ENCODE measurements at regions not wholly inside any gene's neighbourhood (a gene's known extent, or its start where the extent isn't known, plus 50 kb on each side); places are given as distances from the start of the nearest gene placed in this dataset.
"Not testable (repeated sequence)": the region's sequence is repeated elsewhere in the genome, so short reads cannot be mapped to it uniquely, and the experiment has no call there.

DNA sequence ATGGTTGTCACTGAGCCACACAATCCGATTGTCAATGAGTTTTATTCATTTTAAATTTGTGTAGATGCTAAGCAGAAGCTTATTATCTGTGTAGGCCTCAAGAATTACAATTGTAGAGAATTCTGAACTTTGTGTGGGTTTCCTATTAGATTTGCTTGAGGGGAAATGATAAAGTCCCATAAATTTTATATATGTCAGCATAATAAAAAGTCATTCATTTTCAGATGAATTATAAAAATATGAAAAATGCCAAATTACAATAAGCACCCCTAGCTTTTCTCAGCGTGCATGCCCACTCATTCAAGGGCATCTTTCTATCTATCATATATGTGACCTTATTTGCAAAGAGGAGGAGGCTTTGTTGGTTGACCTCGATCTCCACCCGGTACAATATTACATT lies 1041.1 kb upstream of the FOXG1 start:
- DNase-seq (no peak), ATAC-seq (no peak)
- intact Hi-C loops (cut with DNase I, micrococcal nuclease) = no loop called here

DNA sequence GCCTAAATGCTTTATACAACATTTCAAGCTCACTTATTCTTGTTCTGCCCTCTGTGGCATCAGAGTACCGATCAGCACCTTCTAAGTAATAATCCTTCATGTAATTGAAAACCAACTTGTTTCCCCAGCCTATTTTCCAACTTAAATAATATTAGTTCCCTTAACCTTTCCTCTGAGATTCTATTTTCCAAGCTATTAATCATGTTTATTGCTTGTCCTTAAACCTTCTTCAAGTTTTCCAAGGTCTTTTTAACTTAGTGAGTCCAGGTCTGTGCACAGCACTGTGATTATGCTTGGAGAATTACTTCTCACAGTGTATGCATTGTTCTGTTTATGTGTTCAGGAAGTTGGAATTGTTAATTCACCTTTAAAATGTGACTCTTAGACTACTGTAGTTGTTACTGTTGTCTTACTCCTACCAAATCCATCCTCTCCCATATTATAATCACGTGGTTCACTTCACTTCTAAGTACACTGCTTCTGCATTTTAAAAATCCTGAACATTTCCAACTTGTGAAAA lies 1039.3 kb upstream of the FOXG1 start:
- intact Hi-C loops (cut with DNase I, micrococcal nuclease) = no loop called here
- ATAC-seq (peak; percentile 65), DNase-seq (no peak)

DNA sequence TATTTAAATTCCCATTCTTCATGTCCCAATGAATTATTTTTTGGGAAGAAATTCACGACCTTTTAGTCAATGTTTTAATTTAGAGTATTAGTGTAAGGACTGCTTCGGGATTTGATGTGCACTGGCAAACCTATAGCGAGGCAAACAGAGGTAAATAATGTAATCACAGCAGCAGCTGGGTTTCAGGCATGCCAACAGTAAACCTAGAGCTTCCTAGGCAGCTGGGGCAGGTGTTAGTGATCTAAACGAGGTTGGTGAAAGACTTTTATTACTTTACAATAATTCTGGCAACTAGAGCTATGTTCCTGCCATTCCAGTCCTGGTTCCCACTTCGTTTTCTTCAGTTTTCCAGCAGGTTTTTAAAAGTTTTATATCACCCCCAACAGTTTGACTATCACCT lies 1036.4 kb upstream of the FOXG1 start:
- ATAC-seq (peak; percentile 52), DNase-seq (no peak)
- intact Hi-C loops (cut with DNase I, micrococcal nuclease) = no loop called here

DNA sequence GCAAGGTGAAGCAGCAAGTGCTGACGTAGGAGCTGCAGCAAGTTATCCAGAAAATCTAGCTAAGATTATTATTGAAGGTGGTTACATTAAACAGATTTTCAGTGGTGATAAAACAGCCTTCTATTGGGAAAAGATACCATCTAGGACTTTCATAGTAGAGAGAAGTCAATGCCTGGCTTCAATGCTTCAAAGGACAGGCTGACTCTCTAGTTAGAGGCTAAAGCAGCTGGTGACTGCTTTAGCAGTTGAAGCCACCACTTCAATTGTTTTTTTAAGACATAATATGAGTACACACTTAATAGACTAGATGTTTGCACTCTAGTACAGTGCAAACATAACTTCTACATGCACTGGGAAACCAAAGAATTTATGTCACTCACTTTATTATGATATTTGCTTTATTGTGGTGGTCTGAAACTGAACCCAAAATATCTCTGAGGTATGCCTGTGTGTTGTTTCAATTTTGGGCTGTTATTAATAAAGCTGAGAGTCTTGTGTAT lies 1026.9 kb upstream of the FOXG1 start:
- intact Hi-C loops (cut with DNase I, micrococcal nuclease) = no loop called here
- DNase-seq = no peak
- ATAC-seq = no peak

DNA sequence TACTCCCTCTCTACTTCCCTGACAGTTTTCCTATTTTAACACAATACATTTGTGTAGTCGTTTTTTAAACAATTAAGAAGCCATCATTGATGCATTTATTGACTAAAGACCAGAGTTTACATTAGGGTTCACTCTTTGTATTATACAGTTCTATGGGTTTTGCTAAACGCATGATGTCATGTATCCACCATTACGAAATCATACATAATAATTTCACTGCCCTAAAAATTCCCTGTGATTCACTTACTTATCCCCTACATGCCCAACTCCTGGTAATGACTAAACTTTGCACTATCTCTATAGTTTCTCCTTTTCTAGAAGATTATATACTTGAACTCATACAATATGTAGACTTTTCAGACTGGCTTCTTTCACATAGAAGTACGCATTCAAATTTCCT lies 1016.5 kb upstream of the FOXG1 start:
- ATAC-seq = no peak

DNA sequence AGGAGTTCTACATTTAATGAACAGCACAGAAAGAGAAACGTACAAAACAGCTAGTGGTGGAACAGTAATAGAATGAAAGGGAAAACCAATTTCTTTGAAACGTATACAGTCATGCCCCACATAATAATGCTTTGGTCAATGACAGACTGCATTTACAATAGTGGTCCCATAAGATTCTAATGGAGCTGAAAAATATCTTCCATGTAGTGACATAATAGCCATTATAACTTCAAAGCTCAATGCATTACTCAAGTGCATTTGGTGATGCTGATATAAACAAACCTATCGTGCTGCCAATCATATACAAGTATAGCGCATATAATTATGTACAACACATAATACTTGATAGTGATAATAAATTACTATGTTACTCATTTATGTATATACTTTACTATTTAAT lies 1008.9 kb upstream of the FOXG1 start:
- intact Hi-C loops (cut with DNase I, micrococcal nuclease); ATAC-seq; DNase-seq: not testable (repeated sequence)

More for the DNA sequence above, 1016.5 kb upstream of the FOXG1 start:
- intact Hi-C loops (cut with DNase I, micrococcal nuclease) = no loop called here
- DNase-seq = no peak

DNA sequence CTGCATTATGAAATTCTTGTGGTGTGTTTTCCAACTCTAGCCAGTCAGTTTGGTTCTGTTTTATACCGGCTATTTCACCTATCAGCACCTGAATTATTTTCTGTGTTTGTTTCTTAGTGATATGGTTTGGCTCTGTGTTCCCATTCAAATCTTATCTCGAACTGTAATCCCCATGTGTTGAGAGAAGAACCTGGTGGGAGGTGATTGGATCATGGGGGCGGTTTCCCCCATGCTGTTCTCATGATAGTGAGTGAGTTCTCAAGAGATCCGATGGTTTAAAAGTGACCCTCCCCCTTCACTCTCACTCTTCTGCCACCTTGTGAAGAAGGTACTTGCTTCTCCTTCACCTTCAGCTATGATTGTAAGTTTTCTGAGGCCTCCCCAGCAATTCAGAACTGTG lies 1006.2 kb upstream of the FOXG1 start:
- ATAC-seq; intact Hi-C loops (cut with DNase I, micrococcal nuclease); DNase-seq: not testable (repeated sequence)

DNA sequence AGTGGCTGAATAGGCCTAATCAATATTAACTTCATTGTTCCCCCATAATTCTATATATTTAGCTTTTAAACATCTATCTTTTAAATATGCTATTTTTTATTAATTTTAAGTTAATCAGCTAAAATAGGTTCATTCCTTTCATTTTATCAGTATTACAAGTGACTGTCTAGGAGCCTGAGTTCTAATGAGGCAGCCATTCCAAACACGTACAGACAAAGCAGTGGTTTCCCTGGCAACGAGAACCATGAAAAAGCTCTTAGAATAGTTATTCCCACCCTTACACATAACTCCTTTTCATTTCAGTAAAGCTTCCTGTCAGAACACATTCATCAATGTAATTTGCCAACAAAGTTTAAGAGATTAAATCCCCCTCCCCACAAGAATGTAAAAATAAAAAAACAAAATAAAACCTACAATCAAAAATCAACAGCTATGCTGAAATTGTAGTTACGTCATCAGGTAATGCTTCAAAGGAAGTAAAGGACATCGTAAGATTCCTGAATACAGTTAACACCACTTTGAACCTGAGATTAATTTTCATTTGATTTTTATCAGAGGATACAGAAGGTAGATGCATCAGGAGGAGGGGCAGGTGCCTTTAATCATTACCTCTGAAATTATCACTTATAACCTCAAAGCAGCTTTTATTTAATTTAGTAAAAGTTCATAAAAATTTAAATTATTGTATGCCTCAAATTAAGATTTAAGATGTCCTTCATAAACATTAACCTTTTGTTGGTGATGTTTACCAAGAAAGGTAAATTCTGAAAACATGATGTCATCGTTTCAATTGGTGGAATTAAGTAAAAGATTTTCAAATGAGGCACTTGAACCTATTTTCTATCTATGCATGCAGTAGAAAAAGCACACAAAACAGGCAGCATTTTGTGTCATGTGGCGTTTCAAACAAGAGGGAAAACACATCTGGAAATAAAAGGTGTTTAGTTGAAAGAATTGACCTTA lies 967.2 kb upstream of the FOXG1 start:
- ATAC-seq; intact Hi-C loops (cut with DNase I, micrococcal nuclease); DNase-seq: not testable (repeated sequence)

DNA sequence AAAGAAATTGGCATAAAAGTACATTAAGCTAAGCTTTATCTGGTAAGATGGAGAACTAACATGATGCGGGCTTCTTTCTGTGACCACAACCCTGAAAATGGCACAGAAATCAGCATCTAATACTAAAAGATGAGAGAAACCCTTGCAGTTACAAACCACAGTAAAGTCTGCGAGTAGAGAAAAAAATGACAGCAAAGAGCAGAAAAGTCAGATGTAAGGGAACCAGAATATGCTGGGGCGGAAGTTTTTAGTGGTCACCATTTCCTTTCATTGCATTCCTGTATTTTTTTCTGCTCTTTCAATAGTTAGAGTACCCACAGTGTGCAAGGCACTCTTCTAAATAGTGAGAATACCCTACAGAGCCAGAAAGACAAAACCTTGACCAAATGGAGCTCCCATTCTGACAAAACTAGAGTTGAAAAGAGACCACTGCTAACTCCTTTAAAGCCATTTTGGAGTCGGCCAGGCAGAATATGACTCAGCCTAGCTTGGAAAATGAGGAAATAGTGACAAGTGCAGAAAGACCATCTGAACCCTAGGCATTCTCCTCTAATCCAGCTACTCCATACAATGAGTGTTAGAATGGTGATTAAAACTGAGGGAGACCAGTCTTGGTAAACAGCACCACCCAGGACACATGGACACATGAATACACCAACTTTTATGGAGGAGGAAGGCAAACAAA lies 948.7 kb upstream of the FOXG1 start:
- intact Hi-C loops (cut with DNase I, micrococcal nuclease); ATAC-seq; DNase-seq: not testable (repeated sequence)

DNA sequence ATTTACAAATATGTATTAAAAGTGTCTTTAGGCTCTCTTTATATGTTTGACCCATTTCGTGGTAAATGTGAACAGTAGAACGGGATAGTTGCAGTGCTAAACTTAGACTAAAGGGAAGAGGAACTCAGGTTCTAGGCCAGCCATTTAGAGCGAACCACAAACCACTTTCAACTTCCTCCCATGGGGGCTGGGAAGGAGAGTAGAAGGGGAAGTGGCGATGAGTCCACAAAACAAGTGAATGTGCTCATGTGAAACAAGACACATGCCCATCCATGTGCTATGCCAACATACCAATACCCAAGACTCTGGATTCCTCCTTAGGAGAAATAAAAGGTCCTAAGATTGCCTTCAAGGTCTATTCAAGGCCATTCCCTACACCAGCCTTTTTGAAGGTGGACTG lies 940.4 kb upstream of the FOXG1 start:
- intact Hi-C loops (cut with DNase I, micrococcal nuclease); ATAC-seq; DNase-seq: not testable (repeated sequence)

DNA sequence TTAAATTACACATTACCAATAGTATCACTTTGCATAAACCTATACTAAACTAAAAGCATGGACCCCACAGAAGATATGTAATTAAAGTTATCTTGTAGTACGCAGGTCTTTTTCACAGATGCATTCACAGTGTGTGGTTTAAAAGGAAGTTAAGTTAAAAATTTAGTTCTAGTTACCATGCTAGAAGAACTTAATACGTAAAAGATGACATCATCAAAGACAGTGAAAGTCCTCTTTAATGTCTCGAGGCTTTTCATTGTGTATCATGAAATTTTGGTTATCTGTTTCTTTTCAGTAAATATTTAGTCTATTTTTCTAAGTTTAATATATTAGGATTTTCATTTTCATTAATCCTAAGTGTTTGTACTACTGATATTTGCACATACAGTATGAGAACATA lies 934.6 kb upstream of the FOXG1 start:
- ATAC-seq; intact Hi-C loops (cut with DNase I, micrococcal nuclease); DNase-seq: not testable (repeated sequence)

DNA sequence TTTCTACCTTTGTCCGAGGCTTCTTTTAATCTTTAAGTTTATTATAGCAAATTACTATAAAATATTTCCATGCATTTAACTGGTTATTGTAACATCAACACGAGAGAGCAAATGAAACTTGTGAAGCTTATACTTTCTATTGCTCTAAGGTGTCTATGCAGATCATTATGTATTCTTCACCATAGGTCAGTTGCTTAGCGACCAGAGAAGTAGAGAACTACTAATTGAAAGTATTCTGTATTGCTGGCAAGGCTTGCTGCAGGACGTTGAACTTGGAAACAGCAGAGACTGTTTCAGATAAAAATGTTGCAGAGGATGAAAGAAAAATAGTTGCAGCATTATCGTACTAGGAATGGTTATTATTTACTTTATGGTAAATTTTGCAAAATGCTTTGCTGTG lies 933.6 kb upstream of the FOXG1 start:
- DNase-seq; intact Hi-C loops (cut with DNase I, micrococcal nuclease); ATAC-seq: not testable (repeated sequence)

DNA sequence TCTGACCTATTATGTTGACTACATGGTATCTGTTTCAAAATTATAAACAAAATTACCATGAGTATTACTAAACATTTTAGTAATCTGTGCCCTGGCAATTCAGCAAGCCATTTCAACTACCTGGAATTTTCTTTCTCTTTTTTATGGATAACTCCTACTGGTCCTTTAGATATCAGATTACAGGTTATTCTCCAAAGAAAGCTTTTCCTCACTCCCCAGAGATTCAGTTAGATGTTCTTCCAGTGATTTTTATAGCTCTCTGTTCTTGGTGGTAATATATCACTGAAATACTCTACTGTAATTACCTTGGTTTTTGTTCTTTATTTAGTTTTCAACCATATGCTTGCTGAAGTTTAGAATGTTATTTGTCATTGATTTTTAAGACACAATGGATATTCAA lies 930.2 kb upstream of the FOXG1 start:
- DNase-seq (no peak), ATAC-seq (no peak)
- intact Hi-C loops (cut with DNase I, micrococcal nuclease) = no loop called here

DNA sequence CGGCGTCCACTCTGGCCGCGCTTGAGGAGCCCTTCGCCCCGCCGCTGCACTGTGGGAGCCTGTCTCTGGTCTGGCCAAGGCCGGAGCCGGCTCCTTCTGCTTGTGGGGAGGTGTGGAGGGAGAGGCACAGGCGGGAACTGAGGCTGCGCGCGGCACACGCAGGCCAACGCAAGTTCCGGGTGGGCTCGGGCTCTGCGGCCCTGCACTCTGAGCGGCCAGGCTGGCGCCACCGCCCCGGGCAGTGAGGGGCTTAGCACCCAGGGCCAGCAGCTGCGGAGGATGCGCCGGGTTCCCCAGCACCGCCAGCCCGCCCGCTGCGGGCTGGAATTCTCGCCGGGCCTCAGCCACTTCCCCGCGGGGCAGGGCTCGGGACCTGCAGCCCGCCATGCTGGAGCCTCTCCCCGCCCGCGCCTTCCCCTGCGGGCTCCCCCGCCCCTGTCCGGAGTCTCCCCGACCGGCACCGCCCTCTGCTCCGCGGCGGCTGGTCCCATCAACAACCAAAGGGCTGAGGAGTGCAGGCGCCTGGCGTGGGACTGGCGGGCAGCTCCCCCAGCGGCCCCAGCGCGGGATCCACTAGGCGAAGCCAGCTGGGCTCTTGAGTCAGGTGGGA lies 921.2 kb upstream of the FOXG1 start:
- ATAC-seq = no peak
- intact Hi-C loops (cut with DNase I, micrococcal nuclease) = no loop called here

DNA sequence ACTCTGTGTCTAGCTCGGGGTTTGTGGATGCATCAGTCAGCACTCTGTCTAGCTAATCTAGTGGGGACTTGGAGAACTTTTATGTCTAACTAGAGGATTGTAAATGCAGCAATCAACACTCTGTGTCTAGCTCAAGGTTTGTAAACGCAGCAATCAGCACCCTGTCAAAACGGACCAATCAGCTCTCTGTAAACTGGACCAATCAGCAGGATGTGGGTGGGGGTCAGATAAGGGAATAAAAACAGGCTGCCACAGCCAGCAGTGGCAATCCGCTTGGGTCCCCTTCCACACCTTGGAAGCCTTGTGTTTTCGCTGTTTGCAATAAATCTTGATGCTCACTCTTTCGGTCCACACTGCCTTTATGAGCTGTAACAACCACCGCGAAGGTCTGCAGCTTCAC lies 920.7 kb upstream of the FOXG1 start:
- DNase-seq = no peak
- intact Hi-C loops (cut with DNase I, micrococcal nuclease) = no loop called here
- ATAC-seq = no peak

More for the DNA sequence above, 921.2 kb upstream of the FOXG1 start:
- DNase-seq = no peak

DNA sequence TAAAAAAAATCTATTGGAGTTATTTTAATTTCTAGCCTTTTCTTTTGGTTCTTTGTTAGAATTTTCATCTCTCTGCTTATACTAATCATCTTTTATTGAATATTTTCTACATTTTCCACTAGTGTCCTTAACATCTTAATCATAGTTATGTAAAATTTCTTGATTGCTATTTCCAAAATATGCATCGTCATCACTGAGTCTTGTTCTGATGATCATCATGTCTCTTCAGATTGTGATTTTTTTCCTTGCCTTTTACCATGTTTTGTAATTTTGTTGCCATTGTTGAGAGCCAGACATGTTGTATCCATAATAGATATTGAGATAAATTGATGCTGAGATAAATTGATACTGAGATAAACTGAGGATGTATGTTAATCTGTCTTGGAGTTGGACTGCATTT lies 919.1 kb upstream of the FOXG1 start:
- intact Hi-C loops (cut with DNase I, micrococcal nuclease); DNase-seq; ATAC-seq: not testable (repeated sequence)

DNA sequence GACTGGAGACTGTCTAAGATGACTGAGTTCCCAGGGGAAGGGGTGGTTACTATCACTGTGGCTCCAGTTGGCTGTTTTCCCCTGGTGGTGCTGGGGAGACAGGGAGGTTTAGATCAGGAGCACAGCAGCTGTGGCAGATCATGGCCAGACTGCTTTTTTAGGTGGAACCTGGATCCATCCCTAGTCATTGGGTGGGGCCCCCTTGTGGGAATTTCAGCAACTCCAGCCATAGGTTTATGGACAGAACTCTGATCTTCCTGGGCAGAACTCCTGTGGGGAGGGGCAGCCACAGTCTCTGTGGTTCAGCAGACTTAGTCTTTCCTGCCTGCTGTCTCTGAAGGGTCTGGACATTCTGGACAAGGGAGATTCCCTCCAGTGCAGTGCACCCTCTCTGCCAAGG lies 917.4 kb upstream of the FOXG1 start:
- ATAC-seq; intact Hi-C loops (cut with DNase I, micrococcal nuclease); DNase-seq: not testable (repeated sequence)

DNA sequence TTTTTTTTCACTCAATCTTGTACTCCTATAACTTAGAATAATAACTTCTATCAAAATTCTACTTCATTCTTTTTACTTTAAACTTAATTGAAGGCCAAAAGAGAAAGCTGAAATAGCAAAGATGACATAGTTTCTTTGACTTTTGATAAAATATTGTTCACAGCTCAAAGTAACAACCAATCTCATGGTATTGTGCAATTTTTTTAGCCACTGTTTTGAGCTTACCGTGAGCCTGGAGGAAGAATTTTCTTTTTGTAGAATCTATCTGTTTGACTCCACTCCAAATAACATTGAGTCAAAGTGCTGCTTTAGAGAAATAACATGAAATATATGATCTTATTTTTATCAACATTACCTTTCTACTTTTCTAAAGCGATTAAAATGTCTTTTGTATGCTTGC lies 903.9 kb upstream of the FOXG1 start:
- DNase-seq = no peak
- intact Hi-C loops (cut with DNase I, micrococcal nuclease) = no loop called here
- no peak for ATAC-seq

DNA sequence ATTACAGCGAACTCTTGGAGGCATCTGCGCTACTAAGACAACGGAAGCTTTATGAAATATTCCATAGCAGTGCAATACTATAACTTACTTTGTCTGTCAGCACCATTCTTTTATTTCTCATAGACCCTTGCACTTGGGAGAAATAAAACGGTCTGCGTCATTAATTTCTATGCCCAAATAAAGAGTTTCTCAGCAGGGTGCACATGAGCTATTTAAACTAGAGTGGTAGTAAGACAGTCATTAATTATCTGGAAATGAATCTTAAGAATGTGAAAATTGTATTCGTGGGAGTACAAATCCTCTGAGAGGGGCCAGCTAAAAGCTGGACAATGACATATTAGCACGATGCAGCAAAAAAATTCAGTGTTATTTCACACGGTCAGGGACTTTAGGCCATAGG lies 903.4 kb upstream of the FOXG1 start:
- no peak for DNase-seq
- intact Hi-C loops (cut with DNase I, micrococcal nuclease) = no loop called here
- no peak for ATAC-seq
